ENCODE measurements at regions not wholly inside any gene's neighbourhood (a gene's known extent, or its start where the extent isn't known, plus 50 kb on each side); places are given as distances from the start of the nearest gene placed in this dataset.
"Not testable (repeated sequence)": the region's sequence is repeated elsewhere in the genome, so short reads cannot be mapped to it uniquely, and the experiment has no call there.

DNA sequence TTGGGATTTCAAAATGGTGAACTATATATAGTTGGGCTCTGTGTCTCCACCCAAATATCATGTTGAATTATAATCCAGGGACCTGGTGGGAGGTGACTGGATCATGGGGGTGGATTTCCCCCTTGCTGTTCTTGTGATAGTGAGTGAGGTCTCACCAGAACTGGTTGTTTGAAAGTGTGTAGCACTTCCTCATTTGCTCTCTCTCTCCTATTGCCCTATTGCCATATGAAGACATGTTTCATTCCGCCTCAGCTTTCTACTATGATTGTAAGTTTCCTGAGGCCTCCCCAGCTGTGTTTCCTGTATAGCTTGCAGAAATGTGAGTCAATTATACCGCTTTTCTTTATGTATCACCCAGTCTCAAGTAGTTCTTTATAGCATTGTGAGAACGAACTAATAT lies 545.6 kb downstream of the TRAM1L1 start:
- H3K27ac ChIP-seq: no peak overlapping the region
- H4K20me1 ChIP-seq (ENCODE audit: insufficient read depth): no peaks in the 10 kb centered on the region
- TF ChIP-seq EZH2 (IDR thresholded peaks at IDR 0.05; ENCODE audit: insufficient read depth, poor library complexity, severe bottlenecking): no peak
- TF ChIP-seq EZH2phosphoT487 (IDR thresholded peaks at IDR 0.05; ENCODE audit: insufficient read depth, low read depth): no peak
- no peak for DNase-seq
- H3K9me2 ChIP-seq (ENCODE audit: insufficient read depth): no peaks in the 10 kb centered on the region
- no peak overlapping the region for H3K4me2 ChIP-seq (ENCODE audit: unreplicated experiment)
- H3K9me3 ChIP-seq (ENCODE audit: low read depth): no peaks in the 10 kb centered on the region
- H3K27me3 ChIP-seq (replicated peaks; ENCODE audit: insufficient read depth): no peaks in the 10 kb centered on the region
- H3K4me3 ChIP-seq: no peak overlapping the region
- H3K4me1 ChIP-seq (ENCODE audit: insufficient read depth): no peaks in the 10 kb centered on the region
- H3F3A ChIP-seq (ENCODE audit: insufficient read depth): no peaks in the 10 kb centered on the region
- WGBS, 2 experiments (ENCODE audit: low coverage in 1 of 2, low lambda C conversion rate in 2 of 2, missing lambda C conversion rate in 2 of 2): 28 to 30% methylated on average over 3 of the region's 3 CpGs
- H2AFZ ChIP-seq: no peak overlapping the region
- no peaks in the 10 kb centered on the region for H3K79me2 ChIP-seq (ENCODE audit: insufficient read depth)
- in situ Hi-C loops (cut with MboI): no loop called here
- H3K36me3 ChIP-seq (ENCODE audit: low read depth): no peaks in the 10 kb centered on the region
- no peak overlapping the region for H3K9ac ChIP-seq

DNA sequence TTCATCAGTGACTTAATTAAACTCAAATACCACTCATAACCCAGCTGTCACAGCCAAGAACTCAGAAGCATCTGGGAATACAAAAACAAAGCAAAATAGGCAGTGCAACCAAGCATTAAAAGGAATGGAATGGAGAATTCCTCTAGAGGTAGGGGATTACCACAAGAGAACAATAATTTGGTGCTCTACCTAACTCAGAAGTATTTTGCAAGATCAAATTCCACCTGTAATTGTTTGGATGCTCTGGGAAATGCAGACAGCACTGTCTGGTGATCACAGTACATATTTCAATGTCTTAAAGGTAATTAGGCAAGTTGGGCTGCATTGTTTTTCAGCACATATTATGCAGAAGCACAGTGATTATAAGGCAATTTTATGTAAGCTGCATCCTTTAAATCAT lies 547.5 kb downstream of the TRAM1L1 start:
- Histone ChIP-seq H3K9me3 (ENCODE audit: low read depth) (no peaks in the 10 kb centered on the region), H3K79me2 (ENCODE audit: insufficient read depth) (no peaks in the 10 kb centered on the region), H3K27me3 (replicated peaks; ENCODE audit: insufficient read depth) (no peaks in the 10 kb centered on the region), H3K9ac (no peak overlapping the region), H3F3A (ENCODE audit: insufficient read depth) (no peaks in the 10 kb centered on the region), H3K4me1 (ENCODE audit: insufficient read depth) (no peaks in the 10 kb centered on the region), H3K9me2 (ENCODE audit: insufficient read depth) (no peaks in the 10 kb centered on the region), H3K4me2 (ENCODE audit: unreplicated experiment) (no peak overlapping the region), H2AFZ (no peak overlapping the region), H3K4me3 (no peak overlapping the region), H4K20me1 (ENCODE audit: insufficient read depth) (no peaks in the 10 kb centered on the region), H3K27ac (no peak overlapping the region), H3K36me3 (ENCODE audit: low read depth) (no peaks in the 10 kb centered on the region)
- TF ChIP-seq EZH2 (IDR thresholded peaks at IDR 0.05; ENCODE audit: insufficient read depth, poor library complexity, severe bottlenecking) (no peak), EZH2phosphoT487 (IDR thresholded peaks at IDR 0.05; ENCODE audit: insufficient read depth, low read depth) (no peak)
- in situ Hi-C loops (cut with MboI): no loop called here
- DNase-seq: no peak

DNA sequence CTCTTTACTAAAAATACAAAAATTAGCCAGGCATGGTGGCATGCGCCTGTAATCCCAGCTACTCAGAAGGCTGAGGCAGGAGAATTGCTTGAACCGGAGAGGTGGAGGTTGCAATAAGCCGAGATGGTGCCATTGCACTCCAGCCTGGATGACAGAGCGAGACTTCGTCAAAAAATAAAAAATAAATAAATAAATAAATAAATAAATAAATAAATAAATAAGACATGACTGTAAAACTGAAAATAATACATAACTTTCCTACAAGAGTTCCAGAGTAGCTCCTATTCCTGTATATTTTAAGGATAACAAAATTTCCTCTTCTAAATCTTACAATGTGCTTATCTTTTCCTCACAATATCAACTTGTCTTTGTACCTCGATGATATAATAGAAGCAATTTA lies 549.4 kb downstream of the TRAM1L1 start:
- DNase-seq; H3K79me2 ChIP-seq (ENCODE audit: insufficient read depth); H4K20me1 ChIP-seq (ENCODE audit: insufficient read depth); H3K36me3 ChIP-seq (ENCODE audit: low read depth); H3K4me1 ChIP-seq (ENCODE audit: insufficient read depth); H3K9me3 ChIP-seq (ENCODE audit: low read depth); H2AFZ ChIP-seq; in situ Hi-C loops (cut with MboI); H3K4me2 ChIP-seq (ENCODE audit: unreplicated experiment); H3K9me2 ChIP-seq (ENCODE audit: insufficient read depth); H3K9ac ChIP-seq; H3K4me3 ChIP-seq; H3F3A ChIP-seq (ENCODE audit: insufficient read depth); H3K27ac ChIP-seq; H3K27me3 ChIP-seq (replicated peaks; ENCODE audit: insufficient read depth): not testable (repeated sequence)
- 43 to 62% methylated on average over 6 of the region's 6 CpGs for WGBS, 2 experiments (ENCODE audit: low coverage in 1 of 2, low lambda C conversion rate in 2 of 2, missing lambda C conversion rate in 2 of 2)

DNA sequence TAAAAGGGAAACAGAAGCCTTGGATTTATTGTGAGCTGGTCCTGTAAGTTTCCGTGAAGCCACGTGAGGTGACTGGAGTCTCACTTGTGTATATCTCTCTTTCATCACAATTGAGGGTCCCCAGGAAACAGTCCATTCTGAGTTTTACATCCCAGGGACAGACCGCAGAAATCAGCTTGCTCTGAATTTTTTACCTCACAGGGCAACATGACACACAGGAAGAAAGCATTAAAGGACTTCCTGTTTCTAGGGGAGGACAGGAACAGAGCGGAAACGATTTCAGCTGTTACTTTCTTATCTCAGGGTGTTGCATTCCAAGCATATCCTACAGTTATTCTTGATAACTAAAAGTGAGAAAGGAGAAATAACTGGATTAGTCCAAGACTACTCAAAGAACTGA lies 553.5 kb downstream of the TRAM1L1 start:
- no peak overlapping the region for H3K4me2 ChIP-seq (ENCODE audit: unreplicated experiment)
- H3K79me2 ChIP-seq (ENCODE audit: insufficient read depth): no peaks in the 10 kb centered on the region
- H3K4me3 ChIP-seq: no peak overlapping the region
- no peaks in the 10 kb centered on the region for H3K9me2 ChIP-seq (ENCODE audit: insufficient read depth)
- no peak overlapping the region for H2AFZ ChIP-seq
- no peaks in the 10 kb centered on the region for H4K20me1 ChIP-seq (ENCODE audit: insufficient read depth)
- H3K4me1 ChIP-seq (ENCODE audit: insufficient read depth): no peaks in the 10 kb centered on the region
- WGBS, 2 experiments (ENCODE audit: low coverage in 1 of 2, low lambda C conversion rate in 2 of 2, missing lambda C conversion rate in 2 of 2): 50 to 64% methylated on average over 5 of the region's 5 CpGs
- no peak overlapping the region for H3K27ac ChIP-seq
- H3K27me3 ChIP-seq (replicated peaks; ENCODE audit: insufficient read depth): no peaks in the 10 kb centered on the region
- in situ Hi-C loops (cut with MboI): no loop called here
- H3K36me3 ChIP-seq (ENCODE audit: low read depth): no peaks in the 10 kb centered on the region
- TF ChIP-seq EZH2 (IDR thresholded peaks at IDR 0.05; ENCODE audit: insufficient read depth, poor library complexity, severe bottlenecking): no peak
- no peak for TF ChIP-seq EZH2phosphoT487 (IDR thresholded peaks at IDR 0.05; ENCODE audit: insufficient read depth, low read depth)
- H3K9ac ChIP-seq: no peak overlapping the region
- no peak for DNase-seq
- H3F3A ChIP-seq (ENCODE audit: insufficient read depth): no peaks in the 10 kb centered on the region
- peaks cover 5% of the 10 kb centered on the region for H3K9me3 ChIP-seq (ENCODE audit: low read depth)

DNA sequence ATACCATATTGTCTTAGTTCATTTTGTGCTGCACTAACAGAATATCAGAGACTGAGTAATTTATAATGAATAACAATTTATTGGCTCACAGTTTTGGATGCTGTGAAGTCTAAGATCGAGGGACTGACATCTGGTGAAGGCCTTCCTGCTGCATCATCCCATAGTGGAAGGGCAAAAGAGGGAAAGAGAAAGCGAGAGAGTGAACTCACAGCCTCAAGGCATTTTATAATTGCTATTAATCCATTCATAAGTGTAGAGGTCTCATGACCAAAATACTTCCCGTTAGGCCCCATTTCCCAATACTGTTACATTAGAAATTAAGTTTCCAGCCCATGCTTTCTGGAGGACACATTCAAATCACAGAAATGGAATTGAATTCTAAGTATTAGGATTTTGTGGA lies 554.4 kb downstream of the TRAM1L1 start:
- no peak for DNase-seq
- whole genome bisulfite sequencing, 2 experiments (ENCODE audit: low coverage in 1 of 2, low lambda C conversion rate in 2 of 2, missing lambda C conversion rate in 2 of 2): 8 to 12% methylated on average over 3 of the region's 3 CpGs
- no peaks in the 10 kb centered on the region for H3F3A ChIP-seq (ENCODE audit: insufficient read depth)
- no peak overlapping the region for H2AFZ ChIP-seq
- in situ Hi-C loops (cut with MboI): no loop called here
- H4K20me1 ChIP-seq (ENCODE audit: insufficient read depth): no peaks in the 10 kb centered on the region
- no peaks in the 10 kb centered on the region for H3K36me3 ChIP-seq (ENCODE audit: low read depth)
- no peaks in the 10 kb centered on the region for H3K27me3 ChIP-seq (replicated peaks; ENCODE audit: insufficient read depth)
- no peak overlapping the region for H3K4me2 ChIP-seq (ENCODE audit: unreplicated experiment)
- H3K9me3 ChIP-seq (ENCODE audit: low read depth): peaks cover 5% of the 10 kb centered on the region
- H3K79me2 ChIP-seq (ENCODE audit: insufficient read depth): no peaks in the 10 kb centered on the region
- H3K4me1 ChIP-seq (ENCODE audit: insufficient read depth): no peaks in the 10 kb centered on the region
- no peak for TF ChIP-seq EZH2phosphoT487 (IDR thresholded peaks at IDR 0.05; ENCODE audit: insufficient read depth, low read depth)
- TF ChIP-seq EZH2 (IDR thresholded peaks at IDR 0.05; ENCODE audit: insufficient read depth, poor library complexity, severe bottlenecking): no peak
- no peak overlapping the region for H3K4me3 ChIP-seq
- no peaks in the 10 kb centered on the region for H3K9me2 ChIP-seq (ENCODE audit: insufficient read depth)
- H3K9ac ChIP-seq: no peak overlapping the region
- no peak overlapping the region for H3K27ac ChIP-seq

Data from GM23248 (cell line).